H9 (cell line): ENCODE measurements at regions not wholly inside any gene's neighbourhood (a gene's known extent, or its start where the extent isn't known, plus 50 kb on each side); places are given as distances from the start of the nearest gene placed in this dataset.

ENCODE experiments used
- DNase-seq: peaks from one replicate; pipeline ENCODE4 v3.0.0-alpha.2; 2017
- H2AFZ ChIP-seq: one replicate; pipeline ENCODE4 v1.6.1; 2013; ENCODE audit warnings: mild to moderate bottlenecking, low read length, control low read depth, moderate library complexity
- H2AK5ac ChIP-seq: 2 replicates; pipeline ENCODE4 v1.6.1; 2013; ENCODE audit warnings: low read length, control low read depth, mixed read lengths; ENCODE audit not compliant: insufficient read length
- H2BK120ac ChIP-seq: one replicate; pipeline ENCODE4 v1.6.1; 2013; ENCODE audit warnings: low read depth, mild to moderate bottlenecking, low read length, control low read depth, inconsistent platforms; ENCODE audit not compliant: poor library complexity, severe bottlenecking
- H2BK12ac ChIP-seq: 2 replicates; pipeline ENCODE4 v1.6.1; 2013; ENCODE audit warnings: low read length, control low read depth, mixed read lengths, low read depth; ENCODE audit not compliant: insufficient read length
- H2BK15ac ChIP-seq: 2 replicates; pipeline ENCODE4 v1.6.1; 2013; ENCODE audit warnings: low read depth, low read length, control low read depth
- H2BK20ac ChIP-seq: one replicate; pipeline ENCODE4 v1.6.1; 2013; ENCODE audit warnings: low read depth, mild to moderate bottlenecking, low read length, control low read depth, inconsistent platforms; ENCODE audit not compliant: poor library complexity, severe bottlenecking
- H2BK5ac ChIP-seq: 2 replicates; pipeline ENCODE4 v1.6.1; 2013; ENCODE audit warnings: low read length, control low read depth, mixed read lengths; ENCODE audit not compliant: insufficient read length
- H3K14ac ChIP-seq: 2 replicates; pipeline ENCODE4 v1.6.1; 2013; ENCODE audit warnings: low read length, control low read depth; ENCODE audit not compliant: insufficient read depth
- H3K18ac ChIP-seq: 2 replicates; pipeline ENCODE4 v1.6.1; 2013; ENCODE audit warnings: low read depth, mild to moderate bottlenecking, mixed read lengths, low read length, control low read depth; ENCODE audit not compliant: insufficient read length
- H3K23ac ChIP-seq: 2 replicates; pipeline ENCODE4 v1.6.1; 2013; ENCODE audit warnings: low read length, control low read depth, mixed read lengths, low read depth; ENCODE audit not compliant: insufficient read length
- H3K23me2 ChIP-seq: 2 replicates; pipeline ENCODE4 v1.6.1; 2013; ENCODE audit warnings: low read depth, mild to moderate bottlenecking, mixed read lengths, low read length, control low read depth; ENCODE audit not compliant: insufficient read length, poor library complexity, severe bottlenecking
- H3K27ac ChIP-seq: 2 replicates; pipeline ENCODE4 v1.5.1; 2013; ENCODE audit warnings: low read length, control low read depth, mixed read lengths, low read depth; ENCODE audit not compliant: insufficient read length
- H3K27me3 ChIP-seq: 2 replicates; pipeline ENCODE4 v1.6.1; 2013; ENCODE audit warnings: low read length, control low read depth, inconsistent platforms; ENCODE audit not compliant: insufficient read depth
- H3K4ac ChIP-seq: 2 replicates; pipeline ENCODE4 v1.6.1; 2013; ENCODE audit warnings: low read depth, mild to moderate bottlenecking, control low read depth, inconsistent platforms, low read length, moderate library complexity
- H3K4me1 ChIP-seq: 2 replicates; pipeline ENCODE4 v1.6.1; 2013; ENCODE audit warnings: low read length, control low read depth, inconsistent platforms; ENCODE audit not compliant: insufficient read depth
- H3K4me2 ChIP-seq: 2 replicates; pipeline ENCODE4 v1.6.1; 2013; ENCODE audit warnings: low read length, control low read depth, mixed read lengths; ENCODE audit not compliant: insufficient read length, insufficient read depth
- H3K56ac ChIP-seq: 2 replicates; pipeline ENCODE4 v1.6.1; 2013; ENCODE audit warnings: low read depth, mild to moderate bottlenecking, mixed read lengths, low read length, control low read depth; ENCODE audit not compliant: insufficient read length
- H3K79me1 ChIP-seq: 2 replicates; pipeline ENCODE4 v1.6.1; 2013; ENCODE audit warnings: low read depth, mild to moderate bottlenecking, moderate library complexity, low read length, control low read depth, inconsistent platforms; ENCODE audit not compliant: insufficient read depth, poor library complexity, severe bottlenecking
- H3K79me2 ChIP-seq: 2 replicates; pipeline ENCODE4 v1.6.1; 2013; ENCODE audit warnings: low read length, control low read depth, inconsistent platforms; ENCODE audit not compliant: insufficient read depth
- H3K9ac ChIP-seq: 2 replicates; pipeline ENCODE4 v1.6.1; 2013; ENCODE audit warnings: low read length, control low read depth, mixed read lengths; ENCODE audit not compliant: insufficient read length; ENCODE audit errors: extremely low read depth
- H3K9me3 ChIP-seq: one replicate; pipeline ENCODE4 v1.6.1; 2013; ENCODE audit warnings: low read depth, low read length, inconsistent platforms; ENCODE audit not compliant: control insufficient read depth
- H3T11ph ChIP-seq: one replicate; pipeline ENCODE4 v1.6.1; 2013; ENCODE audit warnings: mild to moderate bottlenecking, low read length, control low read depth, inconsistent platforms
- H4K20me1 ChIP-seq: one replicate; pipeline ENCODE4 v1.6.1; 2013; ENCODE audit not compliant: control insufficient read depth, insufficient read length, insufficient read depth
- H4K5ac ChIP-seq: 2 replicates; pipeline ENCODE4 v1.6.1; 2013; ENCODE audit warnings: low read depth, mild to moderate bottlenecking, mixed read lengths, low read length, control low read depth; ENCODE audit not compliant: insufficient read length
- H4K8ac ChIP-seq: replicated peaks from 2 replicates; pipeline ENCODE4 v1.6.1; 2013; ENCODE audit warnings: low read length, control low read depth, mixed read lengths, low read depth; ENCODE audit not compliant: insufficient read length
- H4K91ac ChIP-seq: 2 replicates; pipeline ENCODE4 v1.6.1; 2013; ENCODE audit warnings: low read depth, mild to moderate bottlenecking, moderate library complexity, mixed read lengths, low read length, control low read depth; ENCODE audit not compliant: insufficient read length
- H3K27ac Mint-ChIP-seq, 3 experiments: 2 replicates in 2 of 3; 3 replicates in 1 of 3; pipeline ENCODE4 v1.8.0; 2020 to 2021; ENCODE audit warnings: mixed read lengths in 3 of 3, mild to moderate bottlenecking in 1 of 3, moderate library complexity in 1 of 3
- H3K27me3 Mint-ChIP-seq: 2 replicates; pipeline ENCODE4 v1.8.0; 2021; ENCODE audit warnings: low read depth, mild to moderate bottlenecking, moderate library complexity, mixed read lengths
- H3K36me3 Mint-ChIP-seq, 3 experiments: 2 replicates in 2 of 3; 3 replicates in 1 of 3; pipeline ENCODE4 v1.8.0; 2020 to 2021; ENCODE audit warnings: low read depth in 3 of 3, mixed read lengths in 3 of 3; ENCODE audit not compliant: insufficient read depth in 1 of 3
- H3K4me1 Mint-ChIP-seq, 2 experiments: 2 replicates each; pipeline ENCODE4 v1.8.0; 2020; ENCODE audit warnings: mixed read lengths in 2 of 2
- H3K4me3 Mint-ChIP-seq, 2 experiments: 2 replicates in 1 of 2; 3 replicates in 1 of 2; pipeline ENCODE4 v1.8.0; 2020 to 2021; ENCODE audit warnings: mild to moderate bottlenecking in 2 of 2, mixed read lengths in 2 of 2, moderate library complexity in 1 of 2
- H3K9me3 Mint-ChIP-seq, 2 experiments: 2 replicates in 1 of 2; 3 replicates in 1 of 2; pipeline ENCODE4 v1.8.0; 2020; ENCODE audit warnings: mild to moderate bottlenecking in 2 of 2, mixed read lengths in 2 of 2, moderate library complexity in 1 of 2
- WGBS: extraction: QIAGEN DNeasy Blood & Tissue Kit; methylation state at CpG from one replicate; pipeline ENCODE4 v1.1.7; 2013; ENCODE audit warnings: missing lambda C conversion rate, low lambda C conversion rate, mixed read lengths; ENCODE audit not compliant: insufficient read length; ENCODE audit errors: extremely low coverage; 5-methylcytosine and 5-hydroxymethylcytosine counted together
- TF ChIP-seq, protein P1 (sequence below): fragments of 200-600 bp; sonication (generic); conservative IDR thresholded peaks from 3 replicates; pipeline ENCODE4 v1.8.0; 2021; ENCODE audit warnings: antibody characterized with exemption, mild to moderate bottlenecking

DNA sequence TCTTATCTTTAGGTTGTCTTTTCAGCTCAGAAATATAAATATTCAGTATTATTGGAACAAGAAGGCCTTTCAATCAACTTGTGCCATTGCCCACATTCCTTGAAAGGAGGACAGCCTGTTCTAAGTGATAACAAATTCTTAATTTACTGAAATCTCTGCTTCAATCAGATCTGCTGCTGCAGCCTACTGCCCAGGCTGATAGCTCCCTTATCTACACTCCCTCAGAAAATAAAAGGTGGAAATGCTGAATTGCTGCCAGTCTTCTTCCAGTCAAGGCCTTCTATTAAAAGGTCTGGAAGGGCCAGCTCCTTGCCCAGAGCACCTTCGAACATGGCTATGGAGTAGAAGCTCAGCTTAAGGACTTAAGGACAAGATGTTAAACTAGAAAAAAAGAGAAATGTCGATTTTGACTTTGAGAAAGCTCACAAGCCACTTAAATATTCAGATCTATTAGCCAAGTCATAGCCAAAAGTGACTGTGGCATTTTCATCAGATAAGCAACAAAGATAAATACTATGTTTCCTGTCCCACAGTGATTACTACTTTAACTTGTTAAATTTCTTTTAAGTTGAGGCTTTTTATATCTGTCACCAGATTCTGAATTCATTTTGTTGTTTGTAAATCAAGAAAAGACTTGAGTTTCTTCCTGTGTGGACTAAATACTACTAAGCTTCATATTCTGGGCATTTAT lies 480.5 kb upstream of the CBLB start:
- Histone ChIP-seq H2BK15ac (no peak overlapping the region), H3K9me3 (no peaks in the 10 kb centered on the region), H3K9ac (no peak overlapping the region), H3K4me1 (no peaks in the 10 kb centered on the region), H2AK5ac (no peak overlapping the region), H3K79me2 (no peaks in the 10 kb centered on the region), H2BK12ac (no peak overlapping the region), H2AFZ (no peak overlapping the region), H4K8ac (no peak overlapping the region), H3K27ac (no peak overlapping the region), H3K79me1 (no peaks in the 10 kb centered on the region), H3K18ac (no peak overlapping the region), H2BK20ac (no peak overlapping the region), H3K27me3 (no peaks in the 10 kb centered on the region), H3K23me2 (no peaks in the 10 kb centered on the region), H3K4me2 (no peak overlapping the region), H3K23ac (no peak overlapping the region), H2BK5ac (no peak overlapping the region), H4K20me1 (no peaks in the 10 kb centered on the region), H3K14ac (no peak overlapping the region), H2BK120ac (no peak overlapping the region), H3T11ph (no peak overlapping the region), H4K5ac (no peak overlapping the region), H4K91ac (no peak overlapping the region), H3K56ac (no peak overlapping the region), H3K4ac (no peak overlapping the region)
- Mint-ChIP-seq H3K27ac (0 out of 7 replicates have a peak overlapping the region, but pooled peaks of 2 of the 3 experiments have one; percentile 3 to 16), H3K4me3 (no peak overlapping the region), H3K9me3 (peaks cover 0 to 4% of the 10 kb centered on the region in 2 experiments; a peak in 1 of 5 replicates), H3K4me1 (peaks cover 0 to 4% of the 10 kb centered on the region in 2 experiments; a peak in 1 of 4 replicates), H3K27me3 (no peaks in the 10 kb centered on the region), H3K36me3 (no peaks in the 10 kb centered on the region; a peak in 1 of 7 replicates)
- no peak for DNase-seq
- WGBS: no CpG with 5 or more reads among the region's 2 CpGs
- TF ChIP-seq, protein P1, sequence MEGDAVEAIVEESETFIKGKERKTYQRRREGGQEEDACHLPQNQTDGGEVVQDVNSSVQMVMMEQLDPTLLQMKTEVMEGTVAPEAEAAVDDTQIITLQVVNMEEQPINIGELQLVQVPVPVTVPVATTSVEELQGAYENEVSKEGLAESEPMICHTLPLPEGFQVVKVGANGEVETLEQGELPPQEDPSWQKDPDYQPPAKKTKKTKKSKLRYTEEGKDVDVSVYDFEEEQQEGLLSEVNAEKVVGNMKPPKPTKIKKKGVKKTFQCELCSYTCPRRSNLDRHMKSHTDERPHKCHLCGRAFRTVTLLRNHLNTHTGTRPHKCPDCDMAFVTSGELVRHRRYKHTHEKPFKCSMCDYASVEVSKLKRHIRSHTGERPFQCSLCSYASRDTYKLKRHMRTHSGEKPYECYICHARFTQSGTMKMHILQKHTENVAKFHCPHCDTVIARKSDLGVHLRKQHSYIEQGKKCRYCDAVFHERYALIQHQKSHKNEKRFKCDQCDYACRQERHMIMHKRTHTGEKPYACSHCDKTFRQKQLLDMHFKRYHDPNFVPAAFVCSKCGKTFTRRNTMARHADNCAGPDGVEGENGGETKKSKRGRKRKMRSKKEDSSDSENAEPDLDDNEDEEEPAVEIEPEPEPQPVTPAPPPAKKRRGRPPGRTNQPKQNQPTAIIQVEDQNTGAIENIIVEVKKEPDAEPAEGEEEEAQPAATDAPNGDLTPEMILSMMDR: no peak
